HG03039 (cell line): ENCODE measurements at regions not wholly inside any gene's neighbourhood (a gene's known extent, or its start where the extent isn't known, plus 50 kb on each side); places are given as distances from the start of the nearest gene placed in this dataset.
"Not testable (repeated sequence)": the region's sequence is repeated elsewhere in the genome, so short reads cannot be mapped to it uniquely, and the experiment has no call there.

Source experiments
- ATAC-seq: cut with Tn5 transposase; IDR thresholded peaks from one replicate; pipeline ENCODE4 v1.9.1; 2021; ENCODE audit warnings: mild to moderate bottlenecking, moderate library complexity; ENCODE audit not compliant: unreplicated experiment

GRCh38 chr15:35967968-35968367 is 422.0 kb upstream of the DPH6 start:
- ATAC-seq: not testable (repeated sequence)

DNA sequence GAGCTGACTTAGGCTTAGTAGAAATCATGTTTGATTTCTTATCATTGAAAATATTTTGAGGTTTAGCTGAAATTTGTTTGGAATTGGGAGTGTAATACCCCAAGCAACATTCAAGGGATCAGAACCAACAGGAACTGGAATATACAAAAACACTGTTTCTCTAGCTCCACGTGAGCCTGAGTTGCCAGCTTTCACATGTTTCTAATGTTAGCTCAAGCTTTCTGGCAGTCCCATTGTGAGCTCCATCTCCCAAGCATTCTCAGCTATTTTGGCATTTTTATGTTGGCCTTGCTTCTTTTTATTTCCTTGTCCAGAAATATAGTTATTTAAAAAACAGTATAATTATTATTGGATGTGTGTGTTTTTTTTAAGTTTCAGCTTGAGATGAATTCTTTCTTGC is 427.1 kb upstream of the DPH6 start:
- no peak for ATAC-seq

DNA sequence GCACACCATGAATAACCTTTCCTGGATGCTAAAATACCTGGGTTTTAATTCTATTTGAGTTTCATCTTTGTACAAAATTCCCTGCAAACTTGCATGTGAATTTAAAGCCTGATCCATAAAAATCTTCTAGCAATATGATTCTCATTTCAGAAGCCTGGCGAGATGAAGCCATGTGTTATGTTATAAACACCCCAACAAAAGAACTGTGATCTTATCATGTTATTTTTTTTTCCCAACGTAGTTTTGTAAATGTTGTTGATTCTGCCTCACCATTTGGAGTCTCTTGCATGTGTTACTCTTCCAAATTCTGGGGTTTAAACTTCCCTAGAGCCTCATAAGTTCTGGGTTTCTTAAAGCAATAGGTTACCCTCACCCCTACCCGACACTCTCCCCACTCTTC is 428.1 kb upstream of the DPH6 start:
- ATAC-seq: no peak

- no peak for ATAC-seq
Observed at GRCh38 chr15:35975941-35976340, 430.0 kb upstream of the DPH6 start.

GRCh38 chr15:35979608-35980007 is 433.6 kb upstream of the DPH6 start:
- no peak for ATAC-seq

- ATAC-seq: no peak
Observed at GRCh38 chr15:35980719-35981118, 434.8 kb upstream of the DPH6 start.

GRCh38 chr15:35986191-35986721 is 440.3 kb upstream of the DPH6 start:
- no peak for ATAC-seq

GRCh38 chr15:35987056-35987455 is 441.1 kb upstream of the DPH6 start:
- ATAC-seq: no peak

DNA sequence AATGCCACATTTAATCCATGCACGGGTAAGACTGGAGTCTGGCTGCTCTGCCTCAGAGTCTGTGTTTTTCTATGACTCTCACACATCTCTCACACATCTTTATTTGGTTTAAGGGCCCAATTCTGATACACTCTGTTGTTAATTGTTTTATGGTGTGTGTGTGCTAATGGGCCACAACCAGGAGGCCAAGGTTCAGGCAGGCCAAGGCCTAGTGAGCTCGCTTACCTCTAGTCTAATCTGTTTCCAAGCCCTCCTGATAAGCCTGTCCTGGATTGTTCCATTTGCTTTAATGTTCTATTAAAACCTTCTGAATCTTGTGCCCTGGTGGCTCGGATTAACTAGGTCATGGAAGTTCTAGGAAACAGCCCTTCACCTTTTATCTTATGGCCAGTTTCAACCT is 445.4 kb upstream of the DPH6 start:
- ATAC-seq: no peak

DNA sequence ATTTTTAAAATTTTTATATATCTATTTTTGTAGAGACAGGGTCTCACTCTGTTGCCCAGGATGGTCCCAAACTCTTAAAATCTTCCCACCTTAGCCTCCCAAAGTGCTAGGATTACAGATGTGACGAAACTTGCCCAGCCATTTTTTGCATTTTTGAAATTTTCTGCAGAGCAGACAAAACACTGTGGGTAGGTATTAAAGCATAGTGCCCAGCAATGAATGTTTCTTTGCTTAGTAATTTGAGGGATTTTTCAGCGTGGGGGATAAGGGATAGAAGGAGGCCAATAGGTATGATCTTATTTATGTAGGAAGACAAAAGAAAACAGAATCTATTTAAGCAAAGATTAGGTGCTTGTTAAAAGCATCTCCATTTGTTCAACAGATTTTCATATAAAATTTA is 446.8 kb upstream of the DPH6 start:
- ATAC-seq: no peak

DNA sequence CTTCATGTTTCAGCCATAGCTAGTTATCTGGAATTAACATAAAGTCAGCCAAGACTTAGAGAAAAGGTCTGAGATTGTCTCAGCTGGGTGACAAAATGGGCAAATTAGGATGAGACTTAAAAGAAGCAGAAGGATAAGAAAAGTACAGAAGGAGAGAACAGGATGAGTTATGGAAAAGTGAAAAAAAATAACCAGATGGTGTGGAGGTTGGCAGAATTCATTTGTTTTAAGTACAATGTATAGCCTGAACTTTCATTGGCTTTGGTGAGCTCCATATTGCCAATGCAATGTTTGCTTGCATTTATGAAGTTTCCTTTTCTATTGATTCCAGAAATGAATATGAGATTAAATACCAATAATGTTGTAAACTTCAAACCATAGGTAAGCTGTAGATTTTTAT is 447.2 kb upstream of the DPH6 start:
- no peak for ATAC-seq

DNA sequence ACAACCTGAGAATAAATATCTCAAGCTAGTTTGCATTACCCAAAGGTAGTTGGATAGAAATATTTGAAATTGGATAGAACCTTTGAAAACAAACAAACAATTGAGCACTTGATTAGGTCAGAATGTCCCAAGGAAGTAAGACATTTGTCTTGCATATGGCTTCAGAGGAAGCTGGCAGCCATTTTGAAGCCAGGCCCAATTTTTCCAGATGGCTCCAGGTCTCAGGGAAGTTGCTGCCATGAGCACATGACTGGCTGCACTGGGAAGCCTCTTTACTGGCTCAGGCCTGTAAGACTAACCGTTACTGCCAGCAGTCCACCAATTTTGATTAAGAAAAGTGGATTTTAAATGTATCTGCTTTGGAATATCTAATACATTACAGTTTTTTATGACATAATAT is 448.9 kb upstream of the DPH6 start:
- no peak for ATAC-seq

DNA sequence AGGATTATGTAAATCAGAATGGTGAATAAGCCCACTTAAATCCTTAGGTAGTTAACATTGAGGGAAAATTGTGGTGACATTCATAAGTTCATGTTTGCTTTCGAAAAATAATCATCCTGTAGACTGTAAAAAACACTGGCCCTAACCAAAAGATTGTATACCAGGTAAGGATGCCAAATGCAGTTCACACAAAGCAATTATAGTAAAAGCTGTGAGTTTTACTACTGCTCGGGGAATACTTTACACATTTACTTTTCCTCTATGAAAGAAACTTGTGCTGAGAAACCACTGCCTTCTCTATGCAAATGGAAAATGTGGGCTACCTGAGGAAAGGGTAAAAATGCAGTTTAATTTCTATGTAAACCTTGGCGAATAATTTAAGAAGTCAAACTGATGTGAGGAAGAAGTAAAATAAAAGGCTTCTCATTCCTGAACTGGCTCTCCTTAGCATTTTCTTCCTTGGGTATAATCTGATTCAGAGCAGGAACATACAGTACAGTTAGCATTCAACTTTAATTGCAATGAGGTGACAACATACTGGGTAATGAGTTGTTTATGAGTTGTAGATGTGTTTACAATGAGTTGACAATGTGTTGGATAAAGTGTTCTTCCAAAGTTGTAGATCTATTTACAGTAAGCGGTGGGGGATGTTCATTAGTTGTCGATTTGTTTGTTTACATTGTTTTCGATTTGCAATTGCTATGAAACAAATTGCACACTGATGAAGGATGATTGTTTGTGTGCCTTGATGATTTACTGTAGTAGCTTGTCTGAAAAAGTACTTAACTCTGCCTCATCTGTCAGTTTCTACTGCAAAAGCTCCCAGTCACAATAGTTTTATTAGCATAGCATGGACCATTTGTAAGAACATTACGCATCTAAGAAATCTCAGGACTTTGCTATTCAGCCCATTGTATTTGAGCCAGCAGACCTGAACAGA is 453.0 kb upstream of the DPH6 start:
- ATAC-seq: no peak

GRCh38 chr15:36004891-36005490 is 459.0 kb upstream of the DPH6 start:
- no peak for ATAC-seq

- no peak for ATAC-seq
Observed at GRCh38 chr15:36005542-36005941, 459.6 kb upstream of the DPH6 start.

DNA sequence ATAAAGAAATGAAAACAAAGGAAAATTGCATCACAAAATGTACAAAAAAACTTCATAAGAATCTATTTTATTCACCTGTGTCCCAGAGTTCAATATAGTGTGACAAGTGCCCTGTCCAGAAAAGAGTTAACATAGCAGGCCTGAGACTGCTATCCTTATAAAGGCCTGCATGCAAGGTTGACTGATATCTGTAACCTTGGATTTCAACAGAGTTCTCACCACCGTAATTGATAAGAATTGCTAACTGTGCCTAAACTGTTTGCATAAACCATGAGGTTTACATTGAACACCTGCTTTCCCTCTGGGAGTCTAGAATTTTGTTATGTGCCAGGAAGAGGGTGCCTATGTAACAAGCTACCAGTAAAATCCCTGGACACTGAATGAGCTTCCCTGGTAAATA is 461.7 kb upstream of the DPH6 start:
- no peak for ATAC-seq

- ATAC-seq: no peak
Observed at GRCh38 chr15:36008719-36009118, 462.8 kb upstream of the DPH6 start.

DNA sequence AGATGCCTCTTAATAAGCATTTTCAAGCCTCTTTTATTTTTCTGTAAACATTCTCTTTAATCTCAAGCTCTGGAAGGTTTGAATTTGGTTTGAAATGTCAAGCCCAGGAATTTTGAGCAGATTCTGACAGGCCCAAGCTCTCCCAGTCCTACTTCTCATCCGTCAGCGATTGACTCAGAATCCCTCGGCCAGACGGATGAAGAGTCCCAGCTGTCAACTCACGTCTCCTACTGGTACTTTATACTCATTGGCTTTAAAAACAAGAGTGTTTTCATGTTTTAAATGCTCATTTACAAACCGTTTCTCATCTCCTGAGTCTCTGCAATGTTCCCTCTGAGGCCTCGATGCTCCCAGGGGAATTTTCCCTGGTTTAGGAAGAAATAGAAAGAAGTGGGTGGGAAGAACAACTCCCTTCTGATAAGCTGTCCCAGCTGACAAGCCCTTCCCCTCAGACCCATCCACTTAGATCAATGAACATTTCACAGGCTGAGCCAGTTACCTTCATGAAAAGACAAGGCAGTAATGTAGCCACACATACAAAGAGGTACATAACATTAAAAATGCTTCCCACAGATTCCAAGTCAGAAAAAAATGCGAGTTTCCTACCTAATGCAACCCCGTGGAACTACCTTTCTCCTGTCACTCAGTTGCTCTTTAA is 478.2 kb upstream of the DPH6 start:
- no peak for ATAC-seq

DNA sequence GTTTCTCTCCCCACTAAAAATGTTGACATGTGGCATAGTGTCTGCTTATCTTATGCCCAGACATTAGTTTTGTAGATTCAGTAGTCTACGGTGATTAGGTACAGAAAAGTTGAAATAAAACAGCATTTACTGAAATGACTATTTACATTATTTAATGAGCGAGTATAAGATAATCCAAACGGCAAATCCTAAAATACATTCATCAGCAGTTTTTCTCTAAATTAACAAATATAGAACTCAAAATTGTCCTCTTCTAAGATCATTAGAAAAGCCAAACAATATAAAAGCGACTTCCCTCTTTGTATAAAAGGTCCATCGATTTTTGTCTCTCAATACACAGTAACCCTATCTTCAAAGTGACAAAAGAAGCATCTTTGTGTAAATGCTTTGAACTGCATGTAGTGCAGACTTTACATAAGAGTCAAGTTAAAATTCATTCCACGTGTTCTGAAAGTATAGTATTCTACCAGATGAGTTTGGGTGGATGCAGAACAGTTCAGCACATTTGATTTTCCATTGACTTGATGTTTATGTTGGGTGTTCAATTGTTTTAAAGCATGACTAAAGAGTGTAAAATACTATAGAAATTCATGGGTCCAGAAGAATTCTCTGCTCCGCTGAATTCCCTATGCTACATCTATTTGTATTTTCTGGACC is 480.8 kb upstream of the DPH6 start:
- ATAC-seq: no peak

DNA sequence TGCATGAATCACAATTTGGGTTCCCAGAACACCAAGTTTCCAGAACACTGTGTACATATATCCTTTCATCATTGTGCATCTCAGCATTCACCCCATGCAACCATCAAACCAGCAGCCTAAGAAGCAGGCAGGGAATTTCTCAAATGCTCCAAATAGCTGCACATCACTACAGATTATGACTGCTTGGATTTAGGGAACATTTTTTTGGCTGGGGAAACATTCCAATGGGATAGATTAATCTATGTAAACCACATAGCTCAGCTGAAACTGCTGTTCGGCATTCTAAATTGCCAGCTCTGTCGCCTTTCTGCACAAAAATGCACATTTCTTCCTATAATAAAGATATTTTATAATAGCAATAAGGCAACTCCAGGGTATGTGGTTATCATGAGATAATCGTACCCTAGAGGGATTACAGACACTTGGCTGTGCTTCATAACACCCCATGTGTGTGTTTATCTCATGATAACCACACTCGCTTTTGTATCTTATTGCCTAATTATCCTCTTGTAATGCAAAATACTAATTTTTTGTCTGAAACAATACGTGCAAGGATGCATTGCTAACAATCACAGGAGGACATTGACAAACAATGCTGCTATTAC is 483.7 kb upstream of the DPH6 start:
- no peak for ATAC-seq
